ENCODE measurements at regions not wholly inside any gene's neighbourhood (a gene's known extent, or its start where the extent isn't known, plus 50 kb on each side); places are given as distances from the start of the nearest gene placed in this dataset.
"Not testable (repeated sequence)": the region's sequence is repeated elsewhere in the genome, so short reads cannot be mapped to it uniquely, and the experiment has no call there.

GRCh38 chr2:42995752-42996422, 203.5 kb upstream of the HAAO start:
- no peak for DNase-seq (ENCODE audit: low spot score)

DNA sequence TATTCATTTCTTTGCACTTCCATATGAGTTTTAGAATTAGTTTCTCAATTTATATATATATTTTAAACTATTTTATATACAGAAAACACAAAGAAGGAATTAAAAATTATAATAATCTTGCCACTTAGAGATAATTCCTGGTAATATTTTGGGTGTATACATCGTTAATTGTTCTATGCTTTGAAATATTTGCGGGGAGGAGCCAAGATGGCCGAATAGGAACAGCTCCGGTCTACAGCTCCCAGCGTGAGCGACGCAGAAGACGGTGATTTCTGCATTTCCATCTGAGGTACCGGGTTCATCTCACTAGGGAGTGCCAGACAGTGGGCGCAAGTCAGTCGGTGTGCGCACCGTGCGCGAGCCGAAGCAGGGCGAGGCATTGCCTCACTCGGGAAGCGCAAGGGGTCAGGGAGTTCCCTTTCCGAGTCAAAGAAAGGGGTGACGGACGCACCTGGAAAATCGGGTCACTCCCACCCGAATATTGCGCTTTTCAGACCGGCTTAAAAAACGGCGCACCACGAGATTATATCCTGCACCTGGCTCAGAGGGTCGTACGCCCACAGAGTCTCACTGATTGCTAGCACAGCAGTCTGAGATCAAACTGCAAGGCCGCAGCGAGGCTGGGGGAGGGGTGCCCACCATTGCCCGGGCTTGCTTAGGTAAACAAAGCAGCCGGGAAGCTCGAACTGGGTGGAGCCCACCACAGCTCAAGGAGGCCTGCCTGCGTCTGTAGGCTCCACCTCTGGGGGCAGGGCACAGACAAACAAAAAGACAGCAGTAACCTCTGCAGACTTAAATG, 197.1 kb upstream of the HAAO start:
- DNase-seq (ENCODE audit: low spot score) = not testable (repeated sequence)

DNA sequence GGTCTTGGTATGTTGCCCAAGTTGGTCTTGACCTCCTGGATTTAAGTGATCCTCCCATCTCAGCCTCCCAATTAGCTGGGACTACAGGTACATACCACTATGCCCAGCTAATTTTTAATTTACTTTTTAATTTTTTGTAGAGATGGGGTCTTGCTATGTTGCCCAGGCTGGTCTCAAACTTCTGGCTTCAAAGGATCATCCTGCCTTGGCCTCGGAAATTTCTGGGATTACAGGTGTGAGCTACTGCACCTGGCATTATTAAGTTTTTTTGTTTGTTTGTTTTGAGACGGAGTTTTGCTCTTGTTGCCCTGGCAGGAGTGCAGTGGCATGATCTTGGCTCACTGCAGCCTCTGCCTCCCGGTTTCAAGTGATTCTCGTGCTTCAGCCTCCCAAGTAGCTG, 195.7 kb upstream of the HAAO start:
- DNase-seq (ENCODE audit: low spot score) = not testable (repeated sequence)

- DNase-seq (ENCODE audit: low spot score) = peak; percentile 57
Measured at GRCh38 chr2:42987112-42987922, 194.9 kb upstream of the HAAO start.

- DNase-seq (ENCODE audit: low spot score) = no peak
Measured at GRCh38 chr2:42984617-42985016, 192.2 kb upstream of the HAAO start.

DNA sequence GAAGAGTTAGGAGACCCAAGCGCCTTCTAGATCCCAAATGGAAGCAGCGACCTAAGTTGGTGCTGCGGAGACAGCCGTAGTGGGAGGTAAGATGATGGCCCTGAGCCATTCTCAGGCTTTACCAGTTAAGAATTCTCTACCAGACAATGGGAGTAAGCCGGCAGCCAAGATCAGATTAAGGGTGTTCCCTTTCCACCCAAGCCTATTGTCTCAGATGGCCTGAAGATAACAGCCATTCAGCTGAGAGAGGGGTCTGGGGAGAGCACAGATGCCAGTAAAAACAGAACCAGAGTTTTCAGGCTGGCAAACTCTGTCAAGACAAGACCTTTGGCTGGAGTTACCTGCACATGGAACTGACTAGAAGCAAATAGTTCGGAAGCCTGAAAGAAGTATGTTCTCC, 191.7 kb upstream of the HAAO start:
- no peak for DNase-seq (ENCODE audit: low spot score)

DNA sequence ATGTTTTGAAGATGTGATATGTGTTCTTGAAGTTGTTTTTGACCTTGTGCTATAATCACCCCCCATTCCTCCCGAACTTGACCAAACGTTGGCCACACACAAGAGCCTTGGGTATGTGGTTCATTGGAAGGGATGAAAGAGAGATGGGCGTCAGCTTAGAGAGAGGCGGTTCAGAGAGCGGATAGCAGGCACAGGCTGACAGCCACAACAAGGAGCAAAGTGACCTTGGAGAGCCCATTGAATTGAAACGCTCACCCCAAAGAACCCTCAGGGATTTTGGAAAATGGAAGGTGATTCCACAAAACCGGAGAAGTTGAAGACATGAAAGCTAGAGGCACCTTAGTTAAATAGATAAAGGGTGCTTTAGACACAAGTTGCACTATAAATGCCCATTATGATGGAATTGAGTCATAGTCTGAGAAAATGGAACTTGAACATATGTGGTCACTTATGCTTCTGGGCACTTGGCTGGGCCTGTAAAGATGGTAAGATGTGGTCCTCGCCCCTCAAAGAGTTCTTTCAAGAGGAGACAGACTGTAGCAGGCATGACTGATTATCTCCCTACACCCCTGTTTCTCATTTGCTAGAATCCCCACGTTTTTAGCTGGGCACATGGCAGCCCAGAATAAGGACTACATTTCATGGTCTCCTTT, 188.5 kb upstream of the HAAO start:
- DNase-seq (ENCODE audit: low spot score) = no peak

- DNase-seq (ENCODE audit: low spot score) = no peak
Measured at GRCh38 chr2:42979870-42980763, 187.7 kb upstream of the HAAO start.

DNA sequence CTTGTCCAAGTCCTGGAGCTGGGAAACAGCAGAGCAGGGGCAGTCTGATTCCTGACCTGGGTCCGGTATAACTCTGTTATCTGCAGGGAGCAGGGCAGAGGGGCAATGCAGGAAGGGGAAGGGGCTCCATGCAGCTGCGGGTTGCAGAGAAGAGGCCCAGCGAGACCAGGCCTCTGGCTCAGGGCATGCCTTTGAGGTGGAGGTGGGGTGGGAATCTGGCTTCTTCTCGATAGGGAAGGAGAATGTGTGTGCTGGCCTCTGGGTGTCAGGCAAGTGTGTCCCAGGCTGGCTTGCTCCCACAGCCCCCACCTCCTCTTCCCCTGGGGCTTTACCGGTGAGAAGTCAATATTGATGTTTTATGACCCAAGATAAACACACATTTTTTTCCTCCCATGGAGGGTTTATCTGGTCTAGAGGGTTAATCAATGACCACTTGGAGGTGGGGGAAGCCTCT, 187.1 kb upstream of the HAAO start:
- DNase-seq (ENCODE audit: low spot score) = no peak

GRCh38 chr2:42978887-42979415, 186.6 kb upstream of the HAAO start:
- no peak for DNase-seq (ENCODE audit: low spot score)

DNA sequence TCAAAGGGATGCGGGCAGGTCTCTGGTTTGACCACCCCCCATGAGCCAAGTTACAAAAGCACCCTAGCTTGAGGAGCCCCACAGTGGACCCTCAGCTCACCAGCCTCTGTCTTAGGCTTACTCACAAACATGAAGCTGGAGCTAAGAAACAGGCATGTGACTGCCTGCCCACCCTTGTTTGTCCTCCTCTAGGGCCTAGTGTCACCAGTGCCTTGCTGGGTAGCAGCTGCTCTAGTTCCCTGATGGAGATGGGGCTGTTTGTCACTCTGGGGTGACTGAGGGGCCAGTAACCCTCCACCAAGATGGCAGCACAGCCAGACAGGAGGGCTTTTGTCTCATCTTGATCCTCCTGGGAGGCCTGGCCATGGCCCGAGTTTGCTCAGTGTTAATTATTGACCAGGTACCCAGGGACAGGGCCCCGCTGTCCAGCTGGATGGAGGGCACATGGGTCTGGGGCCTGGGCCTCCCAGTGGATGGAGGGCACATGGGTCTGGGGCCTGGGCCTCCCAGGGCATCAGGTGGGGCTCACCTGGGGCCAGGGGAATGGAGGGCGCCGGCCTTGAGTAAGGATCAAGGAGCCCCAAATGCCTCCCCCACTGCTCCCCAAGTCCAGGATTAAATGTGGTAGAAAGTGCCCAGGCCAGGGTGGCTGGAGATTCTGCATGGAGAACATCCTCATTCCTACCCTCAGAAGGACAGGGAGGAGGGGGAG, 185.9 kb upstream of the HAAO start:
- DNase-seq (ENCODE audit: low spot score) = no peak

DNA sequence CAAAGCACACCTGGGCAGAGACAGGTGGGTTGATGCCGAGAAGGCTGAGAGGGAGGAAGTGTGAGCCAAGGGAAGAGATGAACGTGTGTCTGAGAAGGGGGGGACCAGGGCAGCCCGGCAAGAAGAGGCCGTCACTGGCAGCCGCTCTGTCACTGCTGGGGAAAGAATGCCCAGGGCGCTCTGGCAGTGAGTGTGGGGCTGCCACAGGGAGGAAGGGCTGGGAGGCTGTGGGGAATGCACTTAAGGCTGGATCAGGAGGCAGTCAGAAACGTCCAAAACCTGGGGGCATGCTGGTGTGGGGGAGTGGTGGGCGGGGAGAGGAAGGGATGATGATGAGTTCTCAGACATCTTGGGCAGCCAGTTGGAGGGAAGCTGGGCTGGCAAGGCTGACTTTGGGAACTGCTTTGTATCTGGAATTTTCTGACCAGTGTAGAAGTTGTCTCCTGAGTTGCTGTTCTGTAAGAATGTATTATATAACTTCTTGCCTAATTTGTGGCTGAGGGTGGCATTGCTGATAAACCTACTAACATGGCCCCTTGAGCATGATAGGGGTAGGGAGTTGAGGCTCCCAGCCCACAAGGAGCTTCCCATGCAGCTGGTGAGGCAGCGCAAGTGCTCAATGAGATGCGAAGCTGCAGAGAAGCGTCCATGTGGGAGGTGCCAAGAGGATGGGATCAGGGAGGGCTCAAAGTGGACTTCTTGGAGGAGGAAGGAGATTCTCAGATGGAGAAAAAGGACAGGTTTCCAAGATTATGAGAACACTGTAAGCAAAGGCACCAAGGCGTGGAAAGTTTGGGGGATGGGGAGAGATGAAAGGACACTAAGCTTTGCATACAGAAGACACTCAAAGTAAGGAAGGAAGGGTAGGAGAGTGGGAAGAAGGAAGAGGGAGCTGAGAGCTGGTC, 185.1 kb upstream of the HAAO start:
- no peak for DNase-seq (ENCODE audit: low spot score)

- no peak for DNase-seq (ENCODE audit: low spot score)
Measured at GRCh38 chr2:42976351-42976750, 184.0 kb upstream of the HAAO start.

GRCh38 chr2:42974721-42975717, 182.6 kb upstream of the HAAO start:
- peak; percentile 87 for DNase-seq (ENCODE audit: low spot score)

DNA sequence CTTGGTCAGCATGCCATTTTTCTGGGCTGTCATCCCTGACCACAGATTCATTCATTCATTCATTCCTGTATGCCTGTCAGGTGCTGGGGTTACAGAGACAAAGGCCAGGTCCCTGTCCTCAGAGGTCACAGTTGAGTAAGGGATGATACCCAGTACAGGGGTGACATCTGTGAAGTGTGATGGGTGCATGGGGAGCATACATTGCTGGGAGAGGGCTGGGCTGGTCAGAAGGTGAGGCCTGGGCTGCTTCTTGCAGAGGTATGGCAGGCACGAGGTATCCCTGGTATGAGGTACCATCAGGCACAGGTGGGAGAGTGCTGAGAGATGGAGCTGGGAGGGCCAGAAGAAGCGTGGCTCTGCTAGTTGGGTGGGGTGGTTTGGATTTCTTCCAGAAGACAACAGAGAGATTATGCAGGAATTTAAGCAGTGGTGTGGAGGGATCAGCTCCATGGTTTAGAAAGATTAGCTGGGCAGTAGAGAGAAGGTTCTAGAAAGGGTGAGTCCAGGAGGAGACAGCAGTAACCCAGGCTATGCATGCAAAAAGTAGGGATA, 181.9 kb upstream of the HAAO start:
- DNase-seq (ENCODE audit: low spot score) = peak; percentile 37

GRCh38 chr2:42973726-42974125, 181.3 kb upstream of the HAAO start:
- DNase-seq (ENCODE audit: low spot score) = no peak

DNA sequence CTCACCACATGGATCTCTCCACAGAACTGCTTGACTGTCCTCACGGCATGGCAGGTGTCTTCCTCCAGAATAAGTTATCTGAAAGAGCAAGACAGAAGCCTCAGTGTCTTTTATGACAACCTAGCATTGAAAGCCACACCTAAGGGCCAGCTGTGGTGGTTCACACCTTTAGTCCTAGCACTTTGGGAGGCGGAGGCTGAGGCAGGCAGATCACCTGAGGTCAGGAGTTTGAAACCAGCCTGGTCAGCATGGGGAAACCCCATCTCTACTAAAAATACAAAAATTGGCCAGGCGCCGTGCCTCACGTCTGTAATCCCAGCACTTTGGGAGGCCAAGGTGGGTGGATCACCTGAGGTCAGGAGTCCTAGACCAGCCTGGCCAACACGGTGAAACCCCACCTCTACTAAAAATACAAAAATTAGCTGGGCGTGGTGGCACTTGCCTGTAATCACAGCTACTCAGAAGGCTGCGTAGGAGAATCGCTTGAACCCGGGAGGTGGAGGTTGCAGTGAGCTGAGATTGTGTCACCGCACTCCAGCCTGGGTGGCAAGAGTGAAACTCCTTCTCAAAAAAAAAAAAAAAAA, 180.6 kb upstream of the HAAO start:
- DNase-seq (ENCODE audit: low spot score) = not testable (repeated sequence)
